ENCODE measurements at regions not wholly inside any gene's neighbourhood (a gene's known extent, or its start where the extent isn't known, plus 50 kb on each side); places are given as distances from the start of the nearest gene placed in this dataset.

DNA sequence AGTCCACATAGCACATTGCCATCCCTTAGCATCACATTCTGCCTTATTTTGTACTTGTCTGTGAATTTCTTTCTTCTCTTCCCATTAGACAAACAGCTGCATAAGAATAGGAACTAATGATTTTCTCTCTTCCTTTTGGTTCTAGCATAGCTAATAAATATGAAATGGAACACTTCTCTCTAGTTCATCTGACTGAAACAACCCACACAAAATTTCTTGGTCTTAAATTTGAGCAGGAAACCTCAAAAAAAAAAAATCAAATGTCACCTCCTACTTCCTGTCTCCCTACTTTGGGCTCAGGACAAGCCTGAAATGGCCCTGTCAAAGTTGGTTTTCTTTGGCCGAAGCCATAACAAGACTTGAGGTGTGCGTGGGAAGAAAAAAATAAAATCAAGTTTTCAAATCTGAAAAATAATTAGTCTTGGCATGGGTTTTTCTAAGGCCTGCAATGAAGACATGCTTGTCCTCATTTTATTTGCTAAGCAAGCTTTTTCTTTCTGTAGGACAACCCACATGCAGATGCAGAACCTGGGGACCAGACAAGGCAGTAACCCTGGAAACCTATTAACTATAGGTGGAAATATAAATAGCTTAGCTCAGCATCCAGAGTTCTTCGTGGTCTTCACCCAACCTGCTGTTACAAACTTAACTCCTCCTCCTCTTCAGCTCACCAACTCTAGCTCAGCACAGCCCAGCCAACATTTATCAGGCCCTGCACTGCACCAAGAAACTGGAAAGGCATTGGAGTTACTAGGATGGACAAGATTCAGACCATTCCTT is 523.5 kb upstream of the KLF4 start:
- Histone ChIP-seq H3K4me1 (ENCODE audit: control insufficient read depth, low read length) (no peaks in the 10 kb centered on the region), H3K4me2 (ENCODE audit: low read length) (no peak overlapping the region), H3K27me3 (ENCODE audit: control insufficient read depth, low read length) (no peaks in the 10 kb centered on the region), H3K9me3 (ENCODE audit: control insufficient read depth, insufficient read depth, low read length) (no peaks in the 10 kb centered on the region), H4K20me1 (ENCODE audit: control insufficient read depth, insufficient read depth, low read depth, low read length) (no peaks in the 10 kb centered on the region), H3K36me3 (ENCODE audit: control insufficient read depth, low read length) (no peaks in the 10 kb centered on the region), H3K79me2 (ENCODE audit: control insufficient read depth, low read length) (no peaks in the 10 kb centered on the region), H3F3A (ENCODE audit: control insufficient read depth, insufficient read depth) (no peaks in the 10 kb centered on the region), H3K4me3 (ENCODE audit: low read length) (no peak overlapping the region), H3K27ac (ENCODE audit: low read depth, low read length) (no peak overlapping the region), H3K9me2 (replicated peaks; ENCODE audit: control insufficient read depth, low read length) (no peaks in the 10 kb centered on the region)
- TF ChIP-seq EZH2phosphoT487 (IDR thresholded peaks at IDR 0.05; ENCODE audit: borderline replicate concordance, low read length), result no peak
- TF ChIP-seq, protein P1, sequence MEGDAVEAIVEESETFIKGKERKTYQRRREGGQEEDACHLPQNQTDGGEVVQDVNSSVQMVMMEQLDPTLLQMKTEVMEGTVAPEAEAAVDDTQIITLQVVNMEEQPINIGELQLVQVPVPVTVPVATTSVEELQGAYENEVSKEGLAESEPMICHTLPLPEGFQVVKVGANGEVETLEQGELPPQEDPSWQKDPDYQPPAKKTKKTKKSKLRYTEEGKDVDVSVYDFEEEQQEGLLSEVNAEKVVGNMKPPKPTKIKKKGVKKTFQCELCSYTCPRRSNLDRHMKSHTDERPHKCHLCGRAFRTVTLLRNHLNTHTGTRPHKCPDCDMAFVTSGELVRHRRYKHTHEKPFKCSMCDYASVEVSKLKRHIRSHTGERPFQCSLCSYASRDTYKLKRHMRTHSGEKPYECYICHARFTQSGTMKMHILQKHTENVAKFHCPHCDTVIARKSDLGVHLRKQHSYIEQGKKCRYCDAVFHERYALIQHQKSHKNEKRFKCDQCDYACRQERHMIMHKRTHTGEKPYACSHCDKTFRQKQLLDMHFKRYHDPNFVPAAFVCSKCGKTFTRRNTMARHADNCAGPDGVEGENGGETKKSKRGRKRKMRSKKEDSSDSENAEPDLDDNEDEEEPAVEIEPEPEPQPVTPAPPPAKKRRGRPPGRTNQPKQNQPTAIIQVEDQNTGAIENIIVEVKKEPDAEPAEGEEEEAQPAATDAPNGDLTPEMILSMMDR (IDR thresholded peaks at IDR 0.05; ENCODE audit: low read depth, low read length, poor library complexity, severe bottlenecking), result no peak

DNA sequence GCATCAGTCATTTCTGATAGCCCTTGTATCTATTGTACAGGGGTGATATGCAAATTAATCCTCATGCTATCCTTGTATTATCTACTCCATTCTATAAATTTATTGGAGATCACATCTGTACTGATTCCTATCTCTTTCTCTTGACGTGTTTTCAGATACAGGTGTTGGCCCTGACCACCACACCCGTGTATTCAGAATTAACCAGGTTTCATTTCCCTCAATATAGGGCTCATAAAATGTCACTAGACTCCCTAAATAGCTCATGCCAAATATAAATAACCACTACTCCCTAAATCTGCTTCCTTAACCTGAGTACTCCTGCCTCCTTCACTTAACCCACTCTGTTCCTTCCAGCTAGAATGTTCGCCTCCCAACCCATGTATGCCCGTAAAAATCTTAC is 522.8 kb upstream of the KLF4 start:
- no peaks in the 10 kb centered on the region for H4K20me1 ChIP-seq (ENCODE audit: control insufficient read depth, insufficient read depth, low read depth, low read length)
- no peaks in the 10 kb centered on the region for H3K36me3 ChIP-seq (ENCODE audit: control insufficient read depth, low read length)
- TF ChIP-seq, protein P1 (IDR thresholded peaks at IDR 0.05; ENCODE audit: low read depth, low read length, poor library complexity, severe bottlenecking), result no peak
- TF ChIP-seq EZH2phosphoT487 (IDR thresholded peaks at IDR 0.05; ENCODE audit: borderline replicate concordance, low read length), result no peak

DNA sequence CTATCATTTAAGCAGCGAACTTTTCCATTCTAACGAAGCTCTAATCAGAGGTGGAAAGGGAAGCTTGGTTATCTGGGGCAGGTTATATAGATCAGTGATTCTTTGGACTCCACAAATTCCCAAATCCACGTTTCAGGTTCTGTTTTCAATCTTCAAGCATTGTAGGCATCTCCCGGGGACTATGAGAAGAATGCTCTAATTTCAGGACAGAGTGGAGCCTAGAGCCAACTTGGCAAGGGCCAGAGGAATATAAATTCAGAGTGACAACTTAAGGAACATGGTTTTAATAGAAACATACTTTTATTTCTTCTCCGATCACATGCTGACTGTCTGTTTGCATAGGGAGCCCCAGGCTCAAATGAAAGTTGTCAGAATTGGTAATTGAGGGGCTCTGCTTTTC is 514.0 kb upstream of the KLF4 start:
- H3K79me2 ChIP-seq (ENCODE audit: control insufficient read depth, low read length), result no peaks in the 10 kb centered on the region
- no peaks in the 10 kb centered on the region for H3F3A ChIP-seq (ENCODE audit: control insufficient read depth, insufficient read depth)
- H3K4me2 ChIP-seq (ENCODE audit: low read length), result no peak overlapping the region
- no peaks in the 10 kb centered on the region for H3K27me3 ChIP-seq (ENCODE audit: control insufficient read depth, low read length)
- no peaks in the 10 kb centered on the region for H3K9me2 ChIP-seq (replicated peaks; ENCODE audit: control insufficient read depth, low read length)
- H4K20me1 ChIP-seq (ENCODE audit: control insufficient read depth, insufficient read depth, low read depth, low read length), result no peaks in the 10 kb centered on the region
- H3K36me3 ChIP-seq (ENCODE audit: control insufficient read depth, low read length), result no peaks in the 10 kb centered on the region
- H3K9me3 ChIP-seq (ENCODE audit: control insufficient read depth, insufficient read depth, low read length), result no peaks in the 10 kb centered on the region
- no peak overlapping the region for H3K27ac ChIP-seq (ENCODE audit: low read depth, low read length)
- H3K4me3 ChIP-seq (ENCODE audit: low read length), result no peak overlapping the region
- TF ChIP-seq EZH2phosphoT487 (IDR thresholded peaks at IDR 0.05; ENCODE audit: borderline replicate concordance, low read length), result no peak
- TF ChIP-seq, protein P1 (IDR thresholded peaks at IDR 0.05; ENCODE audit: low read depth, low read length, poor library complexity, severe bottlenecking), result no peak
- H3K4me1 ChIP-seq (ENCODE audit: control insufficient read depth, low read length), result no peaks in the 10 kb centered on the region

More for the DNA sequence above, 522.8 kb upstream of the KLF4 start:
- Histone ChIP-seq H3F3A (ENCODE audit: control insufficient read depth, insufficient read depth) (no peaks in the 10 kb centered on the region), H3K9me2 (replicated peaks; ENCODE audit: control insufficient read depth, low read length) (no peaks in the 10 kb centered on the region), H3K79me2 (ENCODE audit: control insufficient read depth, low read length) (no peaks in the 10 kb centered on the region), H3K9me3 (ENCODE audit: control insufficient read depth, insufficient read depth, low read length) (no peaks in the 10 kb centered on the region), H3K27me3 (ENCODE audit: control insufficient read depth, low read length) (no peaks in the 10 kb centered on the region), H3K27ac (ENCODE audit: low read depth, low read length) (no peak overlapping the region), H3K4me2 (ENCODE audit: low read length) (no peak overlapping the region), H3K4me3 (ENCODE audit: low read length) (no peak overlapping the region), H3K4me1 (ENCODE audit: control insufficient read depth, low read length) (no peaks in the 10 kb centered on the region)
